UCSD-AML1 (cell line): ENCODE measurements at regions not wholly inside any gene's neighbourhood (a gene's known extent, or its start where the extent isn't known, plus 50 kb on each side); places are given as distances from the start of the nearest gene placed in this dataset.

Experiments used
- DNase-seq: peaks from one replicate; lab custom pipeline; 2025; ENCODE audit not compliant: unreplicated experiment; lab: John Stamatoyannopoulos, UW

DNA sequence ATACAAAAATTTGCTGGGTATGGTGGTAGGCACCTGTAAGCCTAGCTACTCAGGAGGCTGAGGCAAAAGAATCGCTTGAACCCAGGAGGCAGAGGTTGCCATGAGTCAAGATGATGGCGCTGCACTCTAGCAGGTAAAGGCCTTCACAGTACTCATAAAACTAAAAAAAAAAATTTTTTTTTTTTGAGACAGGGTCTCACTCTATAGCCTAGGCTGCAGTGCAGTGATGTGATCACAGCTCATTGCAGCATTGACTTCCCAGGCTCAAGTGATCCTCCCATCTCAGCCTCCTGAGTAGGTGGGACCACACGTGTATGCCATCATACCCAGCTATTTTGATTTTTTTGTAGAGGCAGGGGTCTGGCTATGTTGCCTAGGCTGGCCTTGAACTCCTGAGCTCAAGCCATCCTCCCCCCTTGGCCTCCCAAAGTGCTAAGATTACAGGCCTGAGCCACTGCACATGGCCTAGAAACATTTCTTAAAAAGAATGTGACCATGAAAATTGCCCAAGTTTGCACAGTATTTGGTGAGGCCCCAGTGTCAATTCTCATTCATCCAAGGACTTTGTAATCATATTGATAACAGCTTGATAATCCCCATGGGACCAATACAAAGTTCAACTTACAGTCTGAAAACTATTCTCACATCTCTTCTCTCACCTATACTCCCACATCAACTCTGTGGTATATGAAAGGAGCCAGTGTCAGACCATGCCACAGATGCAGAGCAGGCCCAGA is 64.2 kb upstream of the MYCN start:
- DNase-seq = no peak

DNA sequence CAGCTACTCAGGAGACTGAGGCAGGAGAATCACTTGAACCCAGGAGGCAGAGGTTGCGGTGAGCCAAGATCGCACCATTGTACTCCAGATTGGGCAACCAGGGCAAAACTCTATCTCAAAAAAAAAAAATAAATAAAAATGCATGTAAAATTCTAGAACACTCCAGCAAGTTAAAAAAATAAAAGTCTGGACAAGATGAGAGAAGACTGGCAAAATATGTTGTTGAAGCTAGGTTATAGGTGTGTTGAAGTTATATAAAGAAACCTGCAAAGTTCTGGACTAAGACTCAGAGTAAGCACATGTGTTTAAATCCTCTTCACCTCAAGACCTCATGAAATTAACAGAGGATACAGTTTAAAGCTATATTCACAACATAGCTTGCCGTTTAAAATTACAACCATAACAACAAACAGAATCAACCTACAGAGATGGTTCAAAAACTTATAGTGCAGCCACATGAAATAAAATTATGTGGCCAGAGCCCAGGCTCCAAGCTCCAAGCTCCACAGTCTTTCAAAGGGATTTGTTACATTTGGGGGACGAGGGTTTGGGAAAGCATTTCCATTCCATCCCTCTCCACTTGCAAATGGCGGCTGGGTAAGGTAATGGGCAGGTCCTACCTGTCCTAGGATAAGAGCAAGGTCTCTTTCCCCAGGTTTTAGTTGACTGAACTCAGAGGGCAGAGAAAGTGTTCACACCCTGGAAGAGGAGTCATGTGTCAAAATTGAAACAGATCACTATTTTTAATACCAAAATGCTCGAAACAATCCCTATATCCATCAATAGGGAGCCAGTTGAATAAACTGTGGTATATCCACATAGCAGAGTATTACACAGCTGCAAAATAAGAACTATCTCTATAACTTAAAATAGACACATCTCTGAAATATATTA is 59.9 kb upstream of the MYCN start:
- no peak for DNase-seq

DNA sequence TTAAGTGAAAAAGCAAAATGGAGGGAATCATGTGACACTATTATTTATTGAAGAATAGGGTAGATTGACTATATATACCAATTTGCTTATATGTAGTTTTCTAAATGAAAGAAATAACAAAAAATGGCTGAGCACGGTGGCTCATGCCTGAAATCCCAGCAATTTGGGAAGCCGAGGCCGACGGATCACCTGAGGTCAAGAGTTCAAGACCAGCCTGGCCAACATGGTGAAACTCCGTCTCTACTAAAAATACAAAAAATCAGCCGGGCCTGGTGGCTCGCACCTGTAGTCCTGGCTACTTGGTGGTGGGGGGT is 59.3 kb upstream of the MYCN start:
- no peak for DNase-seq

DNA sequence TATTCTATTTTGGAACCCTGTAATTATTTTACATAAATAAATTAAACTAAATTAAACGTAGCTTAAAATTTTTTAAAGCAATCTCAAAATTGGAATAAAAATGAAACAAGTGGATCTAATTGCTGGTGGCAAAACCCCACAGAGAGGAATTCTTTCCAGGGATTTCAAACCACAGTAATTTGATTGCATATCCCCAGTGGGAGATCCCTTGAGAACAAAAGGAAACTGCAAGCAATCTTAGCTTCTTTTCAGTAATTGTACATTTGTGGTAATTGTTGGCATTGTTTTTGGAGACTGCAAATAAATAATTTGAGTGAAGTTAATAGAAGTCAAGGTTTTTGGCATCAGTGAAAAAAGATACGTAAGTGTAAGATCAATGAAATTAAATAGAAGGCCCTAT is 58.7 kb upstream of the MYCN start:
- DNase-seq = no peak

DNA sequence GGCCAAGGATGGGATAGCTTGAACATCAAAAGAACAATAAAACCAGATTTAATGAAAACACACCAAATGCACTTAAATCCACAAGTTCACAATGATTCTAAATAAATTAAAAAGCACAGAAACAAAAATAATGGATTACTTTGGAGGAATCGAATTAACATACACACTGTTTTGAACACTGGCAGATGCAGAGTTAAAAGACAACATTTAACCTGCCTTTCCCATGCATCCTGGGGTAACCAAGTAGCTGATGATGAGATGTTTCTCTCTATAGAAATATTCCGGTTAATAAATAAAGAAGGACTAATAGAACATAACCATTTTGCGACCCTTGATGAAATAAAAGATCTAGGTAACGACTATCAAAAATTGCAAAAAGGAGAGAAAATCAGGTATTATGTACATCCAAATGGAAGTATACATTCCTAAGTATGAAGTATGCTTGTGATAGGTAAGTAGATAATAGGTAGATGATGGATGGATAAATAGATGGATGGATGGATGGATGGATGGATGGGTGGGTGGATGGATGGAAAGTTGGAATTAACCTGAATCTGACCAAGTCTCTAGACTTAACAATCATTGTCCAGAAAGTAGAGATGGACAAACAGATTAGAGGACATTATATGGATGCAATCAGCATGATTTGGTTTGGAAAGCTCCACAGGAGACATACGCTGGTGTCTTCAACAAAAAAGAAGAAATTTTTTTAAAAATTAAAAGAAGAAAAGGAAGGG is 57.4 kb upstream of the MYCN start:
- no peak for DNase-seq

DNA sequence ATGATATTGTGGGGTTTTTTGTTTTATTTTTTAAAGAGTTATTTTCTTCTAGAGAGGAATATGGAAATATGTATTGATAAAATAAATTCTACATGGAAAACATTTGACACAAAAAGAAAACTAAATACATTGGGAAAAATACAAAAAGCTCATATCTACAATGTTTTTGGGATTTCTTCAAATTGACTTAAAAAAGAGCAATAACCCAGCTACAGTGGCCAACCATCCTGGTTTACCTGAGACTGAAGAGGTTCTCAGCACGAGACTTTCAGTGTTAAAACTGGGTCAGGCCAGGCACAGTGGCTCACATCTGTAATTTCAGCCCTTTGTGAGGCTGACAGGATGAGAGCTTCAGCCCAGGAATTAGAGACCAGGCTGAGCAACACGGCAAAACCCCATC is 56.7 kb upstream of the MYCN start:
- no peak for DNase-seq

DNA sequence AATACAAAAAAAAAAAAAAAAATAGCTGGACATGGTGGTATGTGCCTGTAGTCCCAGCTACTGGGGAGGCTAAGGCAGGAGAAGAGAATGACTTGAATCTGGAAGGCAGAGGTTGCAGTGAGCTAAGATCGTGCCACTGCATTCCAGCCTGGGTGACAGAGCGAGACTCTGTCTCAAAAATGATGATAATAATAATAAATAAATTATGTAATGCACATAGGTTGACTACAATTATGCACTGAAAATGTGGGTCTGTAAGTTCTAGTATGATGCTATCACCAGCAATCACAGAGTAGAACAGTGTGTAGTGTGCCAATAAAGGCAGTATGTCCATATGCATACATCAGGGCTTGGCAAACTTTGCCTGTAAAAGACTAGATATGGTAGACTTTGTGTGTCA is 55.6 kb upstream of the MYCN start:
- no peak for DNase-seq

DNA sequence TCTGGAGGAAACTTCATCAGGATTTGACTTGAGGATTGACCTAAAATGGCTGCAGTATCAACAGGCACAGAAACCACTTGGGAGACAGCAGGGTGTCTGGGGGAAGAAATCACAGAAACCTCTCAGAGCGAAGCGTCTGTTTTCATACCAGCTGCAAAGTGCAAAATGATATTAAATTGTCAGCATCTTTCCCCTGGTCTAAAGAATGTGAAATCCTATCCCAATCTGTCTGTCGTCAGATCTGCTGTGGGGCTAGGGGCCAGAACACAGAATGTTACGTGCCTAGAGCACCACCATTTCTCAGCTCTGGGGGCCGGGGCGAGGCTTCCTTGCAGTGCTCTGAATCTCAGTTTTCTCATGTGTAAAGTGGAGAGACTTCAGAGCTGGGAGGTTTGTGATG is 54.1 kb upstream of the MYCN start:
- DNase-seq = no peak

DNA sequence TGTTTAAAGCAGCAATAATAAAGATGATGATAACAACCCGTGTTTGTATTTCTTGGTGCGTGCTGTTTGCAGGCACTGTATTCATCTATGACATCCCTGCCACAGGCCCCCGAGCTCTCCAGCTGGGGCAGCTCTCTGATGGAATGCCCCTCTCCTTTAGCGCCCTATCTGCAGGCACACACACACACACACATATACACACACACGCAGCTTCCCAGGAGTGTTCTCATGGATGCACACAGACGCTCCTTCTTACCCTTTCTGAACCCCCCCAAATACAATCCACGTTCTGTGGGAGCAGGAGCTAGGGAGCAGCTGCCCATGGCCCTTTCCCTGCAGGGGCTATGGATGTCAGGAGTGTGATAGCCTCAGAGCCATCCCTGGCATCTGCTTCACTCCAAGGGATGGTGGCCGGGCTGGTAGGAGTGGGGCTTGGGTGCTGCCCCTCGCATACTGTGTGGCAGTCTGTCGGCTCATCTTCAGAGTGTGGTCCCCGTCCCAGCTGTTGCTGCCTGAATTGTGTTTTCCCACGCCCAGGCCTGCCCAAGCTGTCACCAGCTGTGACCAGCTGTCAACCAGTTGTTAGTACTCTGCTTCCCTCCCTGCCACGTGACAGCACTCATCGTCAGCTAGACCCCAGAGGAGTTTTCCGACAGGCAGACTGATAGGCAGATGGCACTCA is 50.8 kb upstream of the MYCN start:
- no peak for DNase-seq

DNA sequence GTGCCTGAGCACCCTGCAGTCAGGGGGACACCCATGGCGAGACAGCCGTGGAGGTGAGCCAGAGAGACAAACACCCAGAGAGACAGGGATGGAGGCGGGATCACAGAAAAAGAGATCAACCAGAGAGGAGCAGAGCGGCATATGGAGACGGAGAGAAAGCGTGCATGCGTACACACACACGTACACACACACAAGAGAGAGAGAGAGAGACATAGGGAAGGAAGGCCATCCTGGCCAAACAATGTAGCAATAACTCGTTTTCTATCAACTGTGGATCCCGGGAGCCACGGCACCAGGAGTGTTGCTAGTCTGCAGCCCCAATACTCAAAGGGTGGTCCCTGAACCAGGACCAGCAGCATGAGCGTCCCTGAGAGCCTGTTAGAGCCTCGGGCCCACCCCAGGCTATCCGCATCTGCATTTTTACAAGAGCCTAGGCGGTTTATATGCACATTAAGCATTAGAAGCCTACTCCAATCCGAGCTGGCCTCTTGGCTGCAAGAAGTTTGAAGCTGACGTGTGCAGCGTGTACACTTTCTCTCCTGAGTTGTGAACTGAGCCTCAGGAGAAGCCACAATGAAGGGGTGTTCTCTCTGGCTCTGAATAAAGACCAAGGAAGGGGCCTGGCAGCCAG is 50.1 kb upstream of the MYCN start:
- no peak for DNase-seq
